ENCODE measurements at regions not wholly inside any gene's neighbourhood (a gene's known extent, or its start where the extent isn't known, plus 50 kb on each side); places are given as distances from the start of the nearest gene placed in this dataset.

- ChIA-PET CTCF (no interaction called here), POLR2A (ENCODE audit: unreplicated experiment) (no interaction called here)
- peaks cover 7% of the 10 kb centered on the region for H3K9me3 ChIP-seq (ENCODE audit: insufficient read depth, low read depth)
- H3K4me1 ChIP-seq (replicated peaks; ENCODE audit: insufficient read depth): no peaks in the 10 kb centered on the region
- no peaks in the 10 kb centered on the region for H3K27me3 ChIP-seq (ENCODE audit: insufficient read depth, low read depth)
- H3K36me3 ChIP-seq (ENCODE audit: low read depth): no peaks in the 10 kb centered on the region
- H3K27ac ChIP-seq: no peak overlapping the region
- no peak overlapping the region for H3K4me3 ChIP-seq
- H3K9me2 ChIP-seq (ENCODE audit: insufficient read depth): no peaks in the 10 kb centered on the region; the same call in 1 of the 2 replicates
- no peak for DNase-seq
- no peaks in the 10 kb centered on the region for H3F3A ChIP-seq (ENCODE audit: insufficient read depth, low read depth)
- no peaks in the 10 kb centered on the region for H3K79me2 ChIP-seq (ENCODE audit: low read depth)
- no peak overlapping the region for H2AFZ ChIP-seq
- intact Hi-C loops (cut with micrococcal nuclease; ENCODE audit: unreplicated experiment): no loop called here
- H4K20me1 ChIP-seq (ENCODE audit: insufficient read depth): no peaks in the 10 kb centered on the region
- no peak overlapping the region for H3K4me2 ChIP-seq
- TF ChIP-seq CTCF (conservative IDR thresholded peaks at IDR 0.05) (no peak), EZH2 (IDR thresholded peaks at IDR 0.05; ENCODE audit: low read depth) (no peak)
- BruUV-seq (replicated peaks): no TSS peak
Measured at GRCh38 chr2:75415111-75415626, 145.6 kb downstream of the EVA1A start.

- POLR2A ChIA-PET (ENCODE audit: unreplicated experiment): no interaction called here
- DNase-seq: no peak
- H3K27ac ChIP-seq: no peak overlapping the region
- no peaks in the 10 kb centered on the region; the same call in 1 of the 2 replicates for H3K9me2 ChIP-seq (ENCODE audit: insufficient read depth)
- H3K4me1 ChIP-seq (replicated peaks; ENCODE audit: insufficient read depth): no peaks in the 10 kb centered on the region
- no peaks in the 10 kb centered on the region for H4K20me1 ChIP-seq (ENCODE audit: insufficient read depth)
- H3K4me3 ChIP-seq: no peak overlapping the region
- intact Hi-C loops (cut with micrococcal nuclease; ENCODE audit: unreplicated experiment): no loop called here
- no peak for TF ChIP-seq CTCF (conservative IDR thresholded peaks at IDR 0.05)
- no peak for TF ChIP-seq EZH2 (IDR thresholded peaks at IDR 0.05; ENCODE audit: low read depth)
- no peaks in the 10 kb centered on the region for H3K79me2 ChIP-seq (ENCODE audit: low read depth)
- no peaks in the 10 kb centered on the region for H3K36me3 ChIP-seq (ENCODE audit: low read depth)
- no peaks in the 10 kb centered on the region for H3K27me3 ChIP-seq (ENCODE audit: insufficient read depth, low read depth)
- H3K4me2 ChIP-seq: no peak overlapping the region
- no peak overlapping the region for H2AFZ ChIP-seq
- H3K9me3 ChIP-seq (ENCODE audit: insufficient read depth, low read depth): peaks cover 7% of the 10 kb centered on the region
- no TSS peak for BruUV-seq (replicated peaks)
- CTCF ChIA-PET: no interaction called here
- H3F3A ChIP-seq (ENCODE audit: insufficient read depth, low read depth): no peaks in the 10 kb centered on the region
Measured at GRCh38 chr2:75411574-75411973, 149.2 kb downstream of the EVA1A start.

- Histone ChIP-seq H3K27ac (no peak overlapping the region), H3K4me2 (no peak overlapping the region), H2AFZ (no peak overlapping the region), H3K27me3 (ENCODE audit: insufficient read depth, low read depth) (no peaks in the 10 kb centered on the region), H3K9me3 (ENCODE audit: insufficient read depth, low read depth) (peaks cover 7% of the 10 kb centered on the region), H3K4me3 (no peak overlapping the region), H3K36me3 (ENCODE audit: low read depth) (no peaks in the 10 kb centered on the region), H4K20me1 (ENCODE audit: insufficient read depth) (no peaks in the 10 kb centered on the region), H3F3A (ENCODE audit: insufficient read depth, low read depth) (no peaks in the 10 kb centered on the region), H3K79me2 (ENCODE audit: low read depth) (no peaks in the 10 kb centered on the region), H3K9me2 (ENCODE audit: insufficient read depth) (no peaks in the 10 kb centered on the region; the same call in 1 of the 2 replicates), H3K4me1 (replicated peaks; ENCODE audit: insufficient read depth) (no peaks in the 10 kb centered on the region)
- CTCF ChIA-PET: no interaction called here
- no peak for TF ChIP-seq CTCF (conservative IDR thresholded peaks at IDR 0.05)
- TF ChIP-seq EZH2 (IDR thresholded peaks at IDR 0.05; ENCODE audit: low read depth): no peak
- BruUV-seq (replicated peaks): no TSS peak
- POLR2A ChIA-PET (ENCODE audit: unreplicated experiment): no interaction called here
- intact Hi-C loops (cut with micrococcal nuclease; ENCODE audit: unreplicated experiment): no loop called here
- DNase-seq: no peak
Measured at GRCh38 chr2:75410702-75411101, 150.0 kb downstream of the EVA1A start.

Data from PC-9 (cell line).